OCI-M1 (cell line): ENCODE measurements at regions not wholly inside any gene's neighbourhood (a gene's known extent, or its start where the extent isn't known, plus 50 kb on each side); places are given as distances from the start of the nearest gene placed in this dataset.

ENCODE experiments used
- DNase-seq: peaks from one replicate; lab custom pipeline; 2025; lab: John Stamatoyannopoulos, UW

- no peak for DNase-seq
These were observed 154.9 kb downstream of the RASSF9 start for GRCh38 chr12:85681333-85681732.

DNA sequence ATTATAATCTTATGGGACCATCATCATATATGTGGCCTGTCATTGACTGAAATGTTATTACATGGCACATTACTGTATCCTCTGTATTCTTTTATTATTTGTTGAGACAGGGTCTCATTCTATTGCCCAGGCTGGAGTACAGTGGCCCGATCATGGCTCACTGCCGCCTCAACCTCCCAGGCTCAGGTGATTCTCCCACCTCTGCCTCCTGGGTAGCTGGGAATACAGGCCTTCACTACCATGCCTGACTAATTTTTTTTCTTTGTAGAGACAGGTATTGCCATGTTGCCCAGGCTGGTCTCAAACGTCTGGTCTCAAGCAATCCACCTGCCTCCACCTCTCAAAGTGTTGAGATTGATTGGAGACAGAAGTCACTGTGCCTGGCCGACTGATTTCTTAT lies 153.2 kb downstream of the RASSF9 start:
- no peak for DNase-seq

DNA sequence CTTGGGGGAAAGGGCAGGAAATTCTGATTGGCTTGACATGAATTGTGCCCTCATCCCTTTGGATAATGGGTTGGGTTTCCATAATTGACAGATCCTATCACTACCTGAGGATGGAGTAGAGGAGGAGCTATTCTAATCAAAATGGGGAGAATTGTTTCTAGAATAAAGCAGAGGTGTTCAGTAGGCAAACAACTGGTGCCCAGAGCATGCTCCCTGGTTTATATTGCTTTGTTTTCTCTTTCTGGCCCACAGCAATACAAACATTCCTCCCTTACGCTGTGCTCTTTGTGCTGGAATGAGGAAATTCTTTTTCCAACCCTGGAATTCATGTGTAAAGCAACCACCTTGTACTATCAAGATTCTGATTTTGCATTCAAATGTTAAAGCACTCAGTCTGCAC lies 147.4 kb downstream of the RASSF9 start:
- DNase-seq, result no peak

DNA sequence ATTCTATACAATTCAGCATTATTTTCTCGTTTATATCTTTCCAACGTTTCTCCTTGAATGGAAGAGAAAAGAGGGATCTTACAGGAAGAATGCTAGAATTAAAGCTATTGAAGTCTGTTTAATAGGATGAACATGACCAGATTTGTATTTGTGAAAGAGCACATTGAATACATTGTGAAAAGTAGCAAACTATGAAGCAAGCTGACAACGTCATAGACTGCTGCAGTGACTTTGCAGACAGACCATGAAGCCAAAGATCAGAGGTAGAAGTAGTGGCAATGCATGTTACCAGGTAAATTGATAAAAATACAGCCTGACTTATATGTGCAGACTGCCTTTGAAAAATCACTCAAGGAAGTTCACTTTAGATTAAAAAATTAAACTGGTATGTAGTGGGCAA lies 146.1 kb downstream of the RASSF9 start:
- DNase-seq, result no peak

DNA sequence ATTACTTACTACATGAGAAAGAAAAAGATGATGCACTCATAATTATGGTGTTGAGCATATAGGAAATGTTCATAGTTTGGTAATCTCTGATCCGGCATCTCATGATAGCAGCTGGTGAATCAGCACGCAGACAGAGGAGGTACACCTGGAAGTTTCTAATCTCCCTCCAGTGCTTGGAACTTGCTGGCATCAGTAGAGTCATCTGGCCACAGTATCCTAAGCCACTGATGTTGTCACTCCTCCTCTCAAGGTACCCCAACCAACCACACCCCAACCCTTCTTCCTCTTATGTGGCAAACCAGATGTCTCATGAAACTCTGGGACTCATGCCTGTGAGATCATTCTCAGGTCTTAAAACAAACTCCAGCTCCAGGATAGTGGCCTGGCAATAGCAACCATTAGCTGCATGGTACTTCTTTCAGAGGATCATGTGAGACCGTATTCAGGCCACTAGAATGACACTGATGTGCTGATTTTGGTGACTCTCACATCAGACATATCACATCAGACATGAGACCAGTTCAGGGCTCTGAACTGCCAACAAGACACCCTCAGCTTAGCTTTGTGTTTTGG lies 143.0 kb downstream of the RASSF9 start:
- DNase-seq, result no peak

DNA sequence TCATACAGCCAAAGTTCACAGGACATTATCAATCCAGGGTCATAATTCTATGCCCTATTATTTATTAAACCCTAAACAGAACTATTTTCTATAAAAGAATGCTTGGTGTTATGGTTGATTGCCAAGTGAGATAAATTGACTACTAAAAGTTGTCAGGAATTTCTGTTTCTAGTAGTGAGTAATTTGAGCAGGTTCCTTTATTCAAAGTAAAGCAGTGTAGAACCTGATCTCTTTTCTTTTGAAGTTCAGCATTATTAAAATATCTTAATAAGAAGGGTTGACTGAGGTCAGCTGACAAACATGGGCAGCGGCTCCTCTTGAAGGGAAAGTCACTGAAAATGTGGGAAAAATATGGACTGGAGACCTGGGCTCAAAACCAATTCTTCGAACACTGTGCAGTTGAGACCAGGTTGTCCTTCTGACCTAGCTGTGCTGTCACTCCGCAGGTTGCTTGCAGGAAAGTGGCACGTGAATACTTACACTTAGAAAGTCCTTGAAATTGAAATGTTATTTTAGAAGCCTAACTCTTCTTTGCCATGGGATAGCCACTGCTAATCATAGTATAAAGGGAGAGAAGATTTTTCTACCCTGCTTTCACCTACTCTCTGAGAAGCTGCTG lies 141.0 kb downstream of the RASSF9 start:
- no peak for DNase-seq

DNA sequence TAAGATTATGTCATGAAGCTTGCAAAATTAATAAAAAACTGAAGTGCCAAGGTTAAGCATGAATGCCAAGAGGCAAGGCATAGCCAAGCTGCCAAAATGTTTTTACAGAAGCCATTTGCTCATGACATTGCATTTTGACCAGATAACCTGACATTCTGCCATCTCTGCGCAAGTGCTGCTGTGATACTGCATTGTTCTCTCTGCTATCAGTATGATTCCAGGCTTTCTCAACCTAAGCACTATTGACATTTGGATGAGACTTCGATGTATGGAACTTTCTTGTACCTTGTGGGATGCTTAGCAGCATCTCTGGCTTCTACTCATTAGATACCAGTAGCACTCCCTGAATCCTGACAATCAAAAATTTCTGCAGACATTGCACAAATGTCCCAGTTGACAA lies 139.2 kb downstream of the RASSF9 start:
- peak; percentile 18 for DNase-seq

- DNase-seq, result no peak
These were observed 137.3 kb downstream of the RASSF9 start for GRCh38 chr12:85698937-85699336.

DNA sequence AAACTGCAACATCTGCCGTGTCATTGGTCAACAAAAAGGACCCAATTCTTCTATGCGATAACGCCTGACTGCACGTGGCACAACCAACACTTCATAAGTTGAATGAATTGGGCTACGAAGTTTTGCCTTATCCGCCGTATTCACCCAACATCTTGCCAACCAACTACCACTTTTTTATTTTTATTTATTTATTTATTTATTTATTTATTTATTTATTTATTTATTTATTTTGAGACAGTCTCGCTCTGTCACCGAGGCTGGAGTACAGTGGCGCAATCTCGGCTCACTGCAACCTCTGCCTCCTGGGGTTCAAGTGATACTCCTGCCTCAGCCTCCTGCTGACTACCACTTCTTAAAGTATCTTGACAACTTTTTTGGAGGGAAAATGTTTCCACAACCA lies 127.4 kb downstream of the RASSF9 start:
- no peak for DNase-seq

GRCh38 chr12:85711735-85712390 lies 124.3 kb downstream of the RASSF9 start:
- no peak for DNase-seq

DNA sequence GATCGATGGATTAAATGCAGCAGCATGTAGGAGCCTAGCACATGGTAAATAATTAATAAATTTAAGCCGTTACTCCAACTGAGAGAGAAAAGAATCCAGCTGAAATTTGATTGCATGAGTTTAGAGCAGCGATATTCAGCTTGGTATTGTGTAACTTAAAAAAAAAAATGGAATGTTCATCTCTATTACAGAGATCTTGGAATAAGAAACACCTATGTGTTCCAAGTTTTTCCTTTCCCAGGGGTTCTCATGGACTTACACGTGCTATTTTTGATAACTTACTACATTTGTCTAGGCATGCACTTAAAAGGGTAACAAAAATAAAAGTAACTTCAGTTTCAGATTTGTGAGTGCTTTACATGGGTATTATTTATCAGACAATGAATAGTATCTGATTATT lies 122.8 kb downstream of the RASSF9 start:
- DNase-seq, result no peak

GRCh38 chr12:85714425-85714824 lies 121.8 kb downstream of the RASSF9 start:
- DNase-seq, result no peak

DNA sequence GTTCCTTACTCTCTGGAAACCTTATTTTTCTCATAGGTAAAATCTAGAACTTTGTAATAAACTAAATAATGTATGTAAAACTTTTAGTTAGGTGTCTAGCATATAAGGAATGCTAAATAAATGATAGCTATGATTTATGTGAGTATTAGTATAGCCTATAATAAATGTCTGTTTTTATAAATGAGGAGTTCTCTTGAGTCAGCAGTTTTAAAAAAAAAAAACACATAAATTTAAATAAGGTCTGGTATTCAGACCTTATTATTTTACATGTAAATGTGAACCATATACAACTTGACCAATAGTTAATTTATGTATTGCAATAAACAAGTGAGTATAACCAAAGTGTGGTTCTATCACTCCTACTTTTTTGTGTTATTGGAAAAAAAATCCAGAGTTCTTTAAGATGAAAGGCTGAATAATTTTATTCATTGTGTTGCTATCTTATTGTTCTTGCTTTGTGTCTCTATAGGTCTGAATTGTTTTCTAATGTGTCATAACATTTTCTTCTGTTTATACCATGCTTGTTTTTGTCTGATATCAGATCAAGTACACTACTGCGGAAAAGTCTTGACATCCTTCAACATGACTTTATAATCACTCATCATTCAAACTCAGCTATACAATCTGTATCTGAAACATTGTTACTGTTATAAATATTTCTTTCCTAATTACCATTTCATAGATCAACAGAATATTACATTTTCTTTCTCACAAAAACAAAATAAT lies 115.7 kb downstream of the RASSF9 start:
- no peak for DNase-seq

GRCh38 chr12:85725991-85726390 lies 110.2 kb downstream of the RASSF9 start:
- peak; percentile 26 for DNase-seq

DNA sequence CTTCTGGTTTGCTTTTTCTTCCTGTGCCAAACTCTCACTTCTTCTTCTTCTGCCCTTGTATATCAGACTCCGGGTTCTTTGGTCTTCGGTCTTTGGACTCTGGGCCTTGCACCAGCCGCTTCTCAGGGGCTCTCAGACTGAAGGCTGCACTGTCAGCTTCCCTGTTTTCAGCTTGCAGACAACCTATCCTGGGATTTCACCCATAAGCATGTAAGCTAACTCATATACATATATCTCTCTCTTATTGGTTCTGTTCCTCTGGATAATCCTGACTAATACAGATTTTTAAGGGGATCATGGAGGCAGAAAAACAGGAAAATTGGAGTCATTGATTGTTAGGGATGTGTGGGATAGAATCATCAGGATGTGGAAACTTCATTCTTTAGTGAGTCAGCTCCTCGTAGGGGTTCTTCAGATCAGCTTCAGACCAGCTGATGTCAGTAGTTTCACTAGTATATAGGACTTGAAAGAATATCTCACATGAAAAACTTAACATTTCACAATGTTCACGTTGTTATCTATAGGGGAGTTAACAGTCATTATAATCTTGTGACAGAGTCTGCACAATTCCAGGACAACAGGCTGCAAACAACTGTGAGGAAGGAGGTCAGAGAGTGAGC lies 102.9 kb downstream of the RASSF9 start:
- DNase-seq, result peak; percentile 58

- peak; percentile 52 for DNase-seq
These were observed 102.2 kb downstream of the RASSF9 start for GRCh38 chr12:85733984-85734383.

GRCh38 chr12:85740186-85740585 lies 96.0 kb downstream of the RASSF9 start:
- DNase-seq, result no peak

DNA sequence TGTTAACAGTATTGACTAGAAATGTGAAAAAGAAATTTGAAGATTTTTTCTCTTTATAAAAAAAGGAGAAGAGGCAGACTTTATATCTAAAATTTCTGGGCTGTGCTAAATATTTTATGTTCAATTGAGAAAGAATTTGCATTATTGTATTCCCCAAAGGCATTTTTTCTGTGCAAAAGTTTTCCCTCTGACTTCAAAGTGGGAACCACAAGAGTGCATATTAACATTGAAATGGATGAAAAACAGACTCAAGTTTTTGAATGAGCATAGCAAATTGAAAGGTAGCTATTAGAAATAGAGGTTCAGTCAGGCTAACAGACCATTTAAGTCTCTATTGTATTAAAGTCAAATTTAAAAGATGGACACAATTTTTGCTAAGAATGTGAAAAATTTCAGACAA lies 95.2 kb downstream of the RASSF9 start:
- no peak for DNase-seq

DNA sequence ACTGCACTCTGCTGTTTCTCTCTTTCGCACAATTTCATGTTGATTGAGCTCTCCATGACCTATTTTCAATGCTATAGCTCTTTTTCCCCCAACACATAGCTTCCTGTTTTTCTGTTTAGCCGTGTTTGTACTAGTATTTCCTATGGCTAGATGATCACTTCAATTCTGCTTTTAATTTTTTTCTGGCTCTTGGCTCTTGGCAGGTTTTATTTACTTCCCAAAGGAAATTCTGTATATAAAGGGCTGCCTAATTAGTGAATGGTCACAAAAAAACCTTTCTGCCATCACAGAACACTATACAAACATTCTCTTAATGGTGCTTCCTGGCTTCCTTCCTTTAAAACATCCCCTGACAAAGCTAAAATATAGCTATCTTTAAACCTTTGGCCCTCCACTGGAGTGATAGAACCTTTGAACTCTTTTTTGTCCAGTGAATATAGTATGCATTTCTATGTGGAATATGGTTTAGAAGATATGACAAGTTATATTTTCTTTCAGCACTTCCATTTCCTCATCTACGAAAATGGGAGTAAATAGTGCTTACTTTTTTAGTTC lies 88.2 kb downstream of the RASSF9 start:
- peak; percentile 14 for DNase-seq
